IMR-90 (cell line): ENCODE measurements at regions not wholly inside any gene's neighbourhood (a gene's known extent, or its start where the extent isn't known, plus 50 kb on each side); places are given as distances from the start of the nearest gene placed in this dataset.

Experiments
- CEBPB ChIP-seq: IDR thresholded peaks from 2 replicates; pipeline ENCODE4 v1.6.1; 2012; ENCODE audit warnings: low read depth, low read length, improper control_type of control experiment
- CTCF ChIP-seq: conservative IDR thresholded peaks from 2 replicates; pipeline ENCODE4 v1.5.1; 2012; ENCODE audit warnings: mild to moderate bottlenecking, low read depth, low read length, improper control_type of control experiment
- MXI1 ChIP-seq: IDR thresholded peaks from 2 replicates; pipeline ENCODE4 v1.6.1; 2012; ENCODE audit warnings: low read depth, mild to moderate bottlenecking, low read length, moderate library complexity, borderline replicate concordance
- POLR2A ChIP-seq: IDR thresholded peaks from 2 replicates; pipeline ENCODE4 v1.6.1; 2012; ENCODE audit warnings: mild to moderate bottlenecking, low read depth, low read length
- RAD21 ChIP-seq: IDR thresholded peaks from 2 replicates; pipeline ENCODE4 v1.6.1; 2012; ENCODE audit warnings: low read length, improper control_type of control experiment
- RCOR1 ChIP-seq: IDR thresholded peaks from 2 replicates; pipeline ENCODE4 v1.6.1; 2012; ENCODE audit warnings: mild to moderate bottlenecking, low read length, improper control_type of control experiment; ENCODE audit not compliant: insufficient replicate concordance
- TF ChIP-seq, protein P1 (sequence below): fragments of 150-350 bp; IDR thresholded peaks from 2 replicates; pipeline ENCODE4 v1.6.1; 2017; ENCODE audit warnings: mild to moderate bottlenecking, antibody characterized with exemption, low read length, low read depth

DNA sequence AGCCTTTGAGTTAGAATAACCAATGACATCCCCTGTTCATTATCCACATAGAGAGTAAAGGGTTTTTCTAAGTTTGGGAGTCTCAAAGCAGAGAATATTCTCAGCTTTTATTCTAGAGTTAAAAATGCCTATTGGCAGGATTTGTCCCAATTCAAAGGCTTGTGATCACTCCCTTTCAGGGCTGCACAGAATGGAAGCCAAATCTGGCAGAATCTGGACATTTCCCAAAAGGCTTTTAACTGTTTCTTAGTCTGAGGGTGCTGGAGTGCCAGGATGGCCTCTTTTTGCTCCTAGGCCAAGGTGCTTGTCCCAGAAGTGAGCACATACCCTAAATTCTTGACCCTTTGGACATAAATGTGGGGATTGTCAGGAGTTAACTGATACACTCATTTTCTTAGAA lies 556.6 kb downstream of the DOK5 start:
- TF ChIP-seq, protein P1, sequence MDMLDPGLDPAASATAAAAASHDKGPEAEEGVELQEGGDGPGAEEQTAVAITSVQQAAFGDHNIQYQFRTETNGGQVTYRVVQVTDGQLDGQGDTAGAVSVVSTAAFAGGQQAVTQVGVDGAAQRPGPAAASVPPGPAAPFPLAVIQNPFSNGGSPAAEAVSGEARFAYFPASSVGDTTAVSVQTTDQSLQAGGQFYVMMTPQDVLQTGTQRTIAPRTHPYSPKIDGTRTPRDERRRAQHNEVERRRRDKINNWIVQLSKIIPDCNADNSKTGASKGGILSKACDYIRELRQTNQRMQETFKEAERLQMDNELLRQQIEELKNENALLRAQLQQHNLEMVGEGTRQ = no peak
- TF ChIP-seq CTCF (no peak), MXI1 (no peak), CEBPB (no peak), POLR2A (no peak), RCOR1 (no peak), RAD21 (no peak)
